K562 (cell line): ENCODE measurements at regions not wholly inside any gene's neighbourhood (a gene's known extent, or its start where the extent isn't known, plus 50 kb on each side); places are given as distances from the start of the nearest gene placed in this dataset.

Experiments used
- ARID4B ChIP-seq: sonication (generic); formaldehyde crosslinking; IDR thresholded peaks from 2 replicates; pipeline ENCODE4 v1.8.0; 2022; ENCODE audit warnings: mild to moderate bottlenecking, missing genetic modification reagents
- C11orf30 ChIP-seq: fragments of 450-650 bp; IDR thresholded peaks from 2 replicates; pipeline ENCODE4 v1.6.1; 2016; ENCODE audit warnings: low read depth, mild to moderate bottlenecking
- FOXP4 ChIP-seq: sonication (generic); formaldehyde crosslinking; IDR thresholded peaks from 2 replicates; pipeline ENCODE4 v1.8.0; 2022; ENCODE audit warnings: mild to moderate bottlenecking, missing genetic modification reagents, borderline replicate concordance
- KLF1 ChIP-seq: fragments of 450-650 bp; IDR thresholded peaks from 2 replicates; pipeline ENCODE4 v1.6.1; 2016; ENCODE audit warnings: missing genetic modification characterization, missing compliant biosample characterization
- MAFK ChIP-seq: IDR thresholded peaks from 2 replicates; pipeline ENCODE4 v1.6.1; 2011; ENCODE audit warnings: low read length, improper control_type of control experiment
- PHF21A ChIP-seq: fragments of 450-650 bp; IDR thresholded peaks from 2 replicates; pipeline ENCODE4 v1.6.1; 2017; ENCODE audit warnings: low read depth, borderline replicate concordance
- TAF9B ChIP-seq: fragments of 450-650 bp; IDR thresholded peaks from 2 replicates; pipeline ENCODE4 v1.6.1; 2018; ENCODE audit warnings: mild to moderate bottlenecking; ENCODE audit not compliant: partially characterized antibody
- ZBTB17 ChIP-seq: fragments of 450-650 bp; formaldehyde crosslinking; IDR thresholded peaks from 2 replicates; pipeline ENCODE4 v1.4.0; 2020; ENCODE audit warnings: mild to moderate bottlenecking
- ZNF583 ChIP-seq: fragments of 250-450 bp; sonication (Bioruptor Pico); IDR thresholded peaks from 2 replicates; pipeline ENCODE4 v1.4.0; 2020

- TF ChIP-seq C11orf30, result no peak
- no peak for TF ChIP-seq PHF21A
- no peak for TF ChIP-seq FOXP4 (CRISPR knock-in tag)
- TF ChIP-seq TAF9B, result no peak
- TF ChIP-seq MAFK, result no peak
- TF ChIP-seq KLF1 (tag), result no peak
- TF ChIP-seq ZBTB17 (CRISPR knock-in tag), result no peak
- TF ChIP-seq ARID4B, result no peak
- no peak for TF ChIP-seq ZNF583 (CRISPR knock-in tag)
These were observed 245.5 kb upstream of the NRP1 start (continued) for GRCh38 chr10:33579996-33580395.
